K562 (cell line): ENCODE measurements at regions not wholly inside any gene's neighbourhood (a gene's known extent, or its start where the extent isn't known, plus 50 kb on each side); places are given as distances from the start of the nearest gene placed in this dataset.

ENCODE experiments used
- HMG20A ChIP-seq: fragments of 450-650 bp; formaldehyde crosslinking; conservative IDR thresholded peaks from 2 replicates; pipeline ENCODE4 v1.4.0; 2020; ENCODE audit warnings: mild to moderate bottlenecking, mixed read lengths
- RFX5 ChIP-seq: IDR thresholded peaks from 2 replicates; pipeline ENCODE4 v1.6.1; 2011; ENCODE audit warnings: low read depth, mild to moderate bottlenecking, improper control_type of control experiment, low read length
- SREBF2 ChIP-seq: sonication (generic); formaldehyde crosslinking; IDR thresholded peaks from 2 replicates; pipeline ENCODE4 v1.4.0; 2020; ENCODE audit warnings: mild to moderate bottlenecking, missing genetic modification reagents
- YY1 ChIP-seq, 3 experiments: IDR thresholded peaks; 2 replicates each; pipeline ENCODE4 v1.6.1; 2011; ENCODE audit warnings: low read length in 2 of 3, mild to moderate bottlenecking in 2 of 3, moderate library complexity in 2 of 3, borderline replicate concordance in 1 of 3, control low read depth in 1 of 3, low read depth in 1 of 3; ENCODE audit not compliant: insufficient read depth in 3 of 3, insufficient replicate concordance in 2 of 3, control insufficient read depth in 1 of 3, insufficient read length in 1 of 3; ENCODE audit errors: extremely low read depth in 1 of 3
- TF ChIP-seq, protein P1 (sequence below), 3 experiments: IDR thresholded peaks in 2 of 3; conservative IDR thresholded peaks in 1 of 3; 2 replicates each; pipeline ENCODE4 v1.5.1; 2011 to 2012; ENCODE audit warnings: low read length in 3 of 3, mild to moderate bottlenecking in 3 of 3, control low read depth in 2 of 3, improper control_type of control experiment in 1 of 3, inconsistent platforms in 1 of 3, low read depth in 1 of 3, mixed read lengths in 1 of 3, moderate library complexity in 1 of 3; ENCODE audit not compliant: insufficient read depth in 2 of 3
- TF ChIP-seq, protein P2 (sequence below), 2 experiments: fragments of 450-650 bp in 1 of 2; sonication (generic) in 1 of 2; formaldehyde crosslinking; conservative IDR thresholded peaks; 2 replicates each; pipeline versions ENCODE4 v1.4.0 to v1.8.1; 2020 to 2022; ENCODE audit warnings: mild to moderate bottlenecking in 1 of 2, missing genetic modification reagents in 1 of 2
- TF ChIP-seq, protein P3 (sequence below): fragments of 250-450 bp; sonication (Bioruptor Pico); IDR thresholded peaks from 2 replicates; pipeline ENCODE4 v1.5.0; 2020; ENCODE audit warnings: mild to moderate bottlenecking

DNA sequence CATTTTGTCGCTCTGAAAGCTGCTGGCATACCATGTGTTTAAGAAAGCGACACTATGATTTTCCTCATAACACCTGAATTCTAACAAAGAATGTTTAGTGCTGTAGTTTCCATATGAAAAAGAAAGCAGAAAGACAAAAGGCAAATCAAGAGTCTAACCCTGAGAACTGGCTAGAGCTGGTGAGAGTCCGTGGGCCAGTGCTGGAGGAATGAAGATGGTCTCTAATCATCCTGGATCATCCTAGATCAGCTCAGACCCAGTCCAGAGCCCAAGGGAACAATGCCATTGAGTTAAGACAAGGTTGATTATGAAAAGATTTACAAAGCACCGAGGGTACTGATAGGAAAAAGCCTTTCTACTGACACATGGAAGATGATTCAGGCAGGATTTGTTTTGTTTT lies 73.0 kb upstream of the MYLIP start:
- TF ChIP-seq SREBF2, result no peak
- TF ChIP-seq, protein P1, sequence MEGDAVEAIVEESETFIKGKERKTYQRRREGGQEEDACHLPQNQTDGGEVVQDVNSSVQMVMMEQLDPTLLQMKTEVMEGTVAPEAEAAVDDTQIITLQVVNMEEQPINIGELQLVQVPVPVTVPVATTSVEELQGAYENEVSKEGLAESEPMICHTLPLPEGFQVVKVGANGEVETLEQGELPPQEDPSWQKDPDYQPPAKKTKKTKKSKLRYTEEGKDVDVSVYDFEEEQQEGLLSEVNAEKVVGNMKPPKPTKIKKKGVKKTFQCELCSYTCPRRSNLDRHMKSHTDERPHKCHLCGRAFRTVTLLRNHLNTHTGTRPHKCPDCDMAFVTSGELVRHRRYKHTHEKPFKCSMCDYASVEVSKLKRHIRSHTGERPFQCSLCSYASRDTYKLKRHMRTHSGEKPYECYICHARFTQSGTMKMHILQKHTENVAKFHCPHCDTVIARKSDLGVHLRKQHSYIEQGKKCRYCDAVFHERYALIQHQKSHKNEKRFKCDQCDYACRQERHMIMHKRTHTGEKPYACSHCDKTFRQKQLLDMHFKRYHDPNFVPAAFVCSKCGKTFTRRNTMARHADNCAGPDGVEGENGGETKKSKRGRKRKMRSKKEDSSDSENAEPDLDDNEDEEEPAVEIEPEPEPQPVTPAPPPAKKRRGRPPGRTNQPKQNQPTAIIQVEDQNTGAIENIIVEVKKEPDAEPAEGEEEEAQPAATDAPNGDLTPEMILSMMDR (IDR thresholded peaks at IDR 0.05 in 2 of 3, conservative IDR thresholded peaks at IDR 0.05 in 1 of 3; ENCODE audit: insufficient read depth in 2 of 3, low read depth in 1 of 3, low read length in 3 of 3), result no peak
- TF ChIP-seq YY1 (IDR thresholded peaks at IDR 0.05; ENCODE audit: borderline replicate concordance in 1 of 3, control insufficient read depth in 1 of 3, extremely low read depth in 1 of 3, insufficient read depth in 3 of 3, insufficient read length in 1 of 3, insufficient replicate concordance in 2 of 3, low read depth in 1 of 3, low read length in 2 of 3), result no peak
- no peak for TF ChIP-seq RFX5
- TF ChIP-seq, protein P2, sequence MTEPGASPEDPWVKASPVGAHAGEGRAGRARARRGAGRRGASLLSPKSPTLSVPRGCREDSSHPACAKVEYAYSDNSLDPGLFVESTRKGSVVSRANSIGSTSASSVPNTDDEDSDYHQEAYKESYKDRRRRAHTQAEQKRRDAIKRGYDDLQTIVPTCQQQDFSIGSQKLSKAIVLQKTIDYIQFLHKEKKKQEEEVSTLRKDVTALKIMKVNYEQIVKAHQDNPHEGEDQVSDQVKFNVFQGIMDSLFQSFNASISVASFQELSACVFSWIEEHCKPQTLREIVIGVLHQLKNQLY (CRISPR knock-in tag; conservative IDR thresholded peaks at IDR 0.05), result no peak
- TF ChIP-seq, protein P3, sequence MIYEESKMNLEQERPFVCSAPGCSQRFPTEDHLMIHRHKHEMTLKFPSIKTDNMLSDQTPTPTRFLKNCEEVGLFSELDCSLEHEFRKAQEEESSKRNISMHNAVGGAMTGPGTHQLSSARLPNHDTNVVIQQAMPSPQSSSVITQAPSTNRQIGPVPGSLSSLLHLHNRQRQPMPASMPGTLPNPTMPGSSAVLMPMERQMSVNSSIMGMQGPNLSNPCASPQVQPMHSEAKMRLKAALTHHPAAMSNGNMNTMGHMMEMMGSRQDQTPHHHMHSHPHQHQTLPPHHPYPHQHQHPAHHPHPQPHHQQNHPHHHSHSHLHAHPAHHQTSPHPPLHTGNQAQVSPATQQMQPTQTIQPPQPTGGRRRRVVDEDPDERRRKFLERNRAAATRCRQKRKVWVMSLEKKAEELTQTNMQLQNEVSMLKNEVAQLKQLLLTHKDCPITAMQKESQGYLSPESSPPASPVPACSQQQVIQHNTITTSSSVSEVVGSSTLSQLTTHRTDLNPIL (CRISPR knock-in tag), result no peak
- TF ChIP-seq HMG20A (CRISPR knock-in tag), result no peak
